Left kidney (tissue), 1 donor: ENCODE measurements at regions not wholly inside any gene's neighbourhood (a gene's known extent, or its start where the extent isn't known, plus 50 kb on each side); places are given as distances from the start of the nearest gene placed in this dataset.

Experiments used
- DNase-seq: peaks from one replicate; pipeline ENCODE4 v3.0.0-alpha.2; 2013

GRCh38 chr7:40921589-40922315 lies 781.1 kb downstream of the INHBA start:
- no peak for DNase-seq

GRCh38 chr7:40918701-40919271 lies 784.0 kb downstream of the SUGCT start:
- DNase-seq: no peak

GRCh38 chr7:40916813-40917212 lies 782.0 kb downstream of the SUGCT start:
- DNase-seq: no peak

GRCh38 chr7:40915071-40915470 lies 780.3 kb downstream of the SUGCT start:
- DNase-seq: no peak
